ENCODE measurements at regions not wholly inside any gene's neighbourhood (a gene's known extent, or its start where the extent isn't known, plus 50 kb on each side); places are given as distances from the start of the nearest gene placed in this dataset.

- DNase-seq (ENCODE audit: low read depth) = no peak
Measured at GRCh38 chr15:31510057-31510456, 183.4 kb downstream of the KLF13 start.

- peak; percentile 57 for DNase-seq (ENCODE audit: low read depth)
Measured at GRCh38 chr15:31511707-31512310, 185.2 kb downstream of the KLF13 start.

GRCh38 chr15:31513178-31513577 is 186.5 kb downstream of the KLF13 start:
- no peak for DNase-seq (ENCODE audit: low read depth)

GRCh38 chr15:31516440-31516839 is 189.8 kb downstream of the KLF13 start:
- DNase-seq (ENCODE audit: low read depth) = no peak

GRCh38 chr15:31516874-31517273 is 190.2 kb downstream of the KLF13 start:
- no peak for DNase-seq (ENCODE audit: low read depth)

- DNase-seq (ENCODE audit: low read depth) = no peak
Measured at GRCh38 chr15:31517711-31518110, 191.1 kb downstream of the KLF13 start.

GRCh38 chr15:31522028-31522427 is 195.4 kb downstream of the KLF13 start:
- DNase-seq (ENCODE audit: low read depth) = no peak

- DNase-seq (ENCODE audit: low read depth) = no peak
Measured at GRCh38 chr15:31523027-31523654, 196.5 kb downstream of the KLF13 start.

GRCh38 chr15:31523655-31524049 is 197.0 kb downstream of the KLF13 start:
- no peak for DNase-seq (ENCODE audit: low read depth)

GRCh38 chr15:31525185-31525695 is 198.6 kb downstream of the KLF13 start:
- DNase-seq (ENCODE audit: low read depth) = no peak

GRCh38 chr15:31525988-31526665 is 199.5 kb downstream of the KLF13 start:
- no peak for DNase-seq (ENCODE audit: low read depth)

GRCh38 chr15:31526916-31527690 is 200.5 kb downstream of the KLF13 start:
- DNase-seq (ENCODE audit: low read depth) = no peak

- DNase-seq (ENCODE audit: low read depth) = no peak
Measured at GRCh38 chr15:31528846-31529245, 202.2 kb downstream of the KLF13 start.

GRCh38 chr15:31537770-31538592 is 211.3 kb downstream of the KLF13 start:
- DNase-seq (ENCODE audit: low read depth) = no peak

GRCh38 chr15:31540633-31541032 is 214.0 kb downstream of the KLF13 start:
- no peak for DNase-seq (ENCODE audit: low read depth)

GRCh38 chr15:31544361-31544760 is 217.7 kb downstream of the KLF13 start:
- no peak for DNase-seq (ENCODE audit: low read depth)

GRCh38 chr15:31545257-31545656 is 218.6 kb downstream of the KLF13 start:
- DNase-seq (ENCODE audit: low read depth) = no peak

- no peak for DNase-seq (ENCODE audit: low read depth)
Measured at GRCh38 chr15:31550211-31550977, 223.8 kb downstream of the KLF13 start.

GRCh38 chr15:31551323-31551722 is 224.7 kb downstream of the KLF13 start:
- DNase-seq (ENCODE audit: low read depth) = no peak

GRCh38 chr15:31552482-31553099 is 226.0 kb downstream of the KLF13 start:
- DNase-seq (ENCODE audit: low read depth) = no peak

Data from stimulated activated CD4-positive, alpha-beta T cell treated with anti-CD3 and anti-CD28 coated beads, Interleukin-2, amount 100 ng/mL, for 4 hours (primary cell).